ENCODE measurements at regions not wholly inside any gene's neighbourhood (a gene's known extent, or its start where the extent isn't known, plus 50 kb on each side); places are given as distances from the start of the nearest gene placed in this dataset.

GRCh38 chr11:70486731-70487130 lies 88.4 kb downstream of the CTTN start:
- no peak for DNase-seq (ENCODE audit: low read depth in 1 of 2, low spot score in 1 of 2)

GRCh38 chr11:70487160-70487559 lies 88.8 kb downstream of the CTTN start:
- no peak for DNase-seq (ENCODE audit: low read depth in 1 of 2, low spot score in 1 of 2)

GRCh38 chr11:70487756-70488155 lies 89.4 kb downstream of the CTTN start:
- DNase-seq (ENCODE audit: low read depth in 1 of 2, low spot score in 1 of 2): no peak

- no peak for DNase-seq (ENCODE audit: low read depth in 1 of 2, low spot score in 1 of 2)
Observed at GRCh38 chr11:70488171-70488703, 89.9 kb downstream of the CTTN start.

- no peak for DNase-seq (ENCODE audit: low read depth in 1 of 2, low spot score in 1 of 2)
Observed at GRCh38 chr11:70489276-70489675, 90.9 kb downstream of the CTTN start.

- no peak for DNase-seq (ENCODE audit: low read depth in 1 of 2, low spot score in 1 of 2)
Observed at GRCh38 chr11:70490208-70490607, 91.9 kb downstream of the CTTN start.

- DNase-seq (ENCODE audit: low read depth in 1 of 2, low spot score in 1 of 2): no peak
Observed at GRCh38 chr11:70490723-70491558, 92.6 kb downstream of the CTTN start.

- DNase-seq (ENCODE audit: low read depth in 1 of 2, low spot score in 1 of 2): no peak
Observed at GRCh38 chr11:70491696-70492472, 93.6 kb downstream of the CTTN start.

GRCh38 chr11:70493089-70493474 lies 94.8 kb downstream of the CTTN start:
- DNase-seq (ENCODE audit: low read depth in 1 of 2, low spot score in 1 of 2): no peak

GRCh38 chr11:70493891-70494290 lies 95.6 kb downstream of the CTTN start:
- DNase-seq (ENCODE audit: low read depth in 1 of 2, low spot score in 1 of 2): no peak

GRCh38 chr11:70494559-70495350 lies 96.4 kb downstream of the CTTN start:
- no peak for DNase-seq (ENCODE audit: low read depth in 1 of 2, low spot score in 1 of 2)

GRCh38 chr11:70495351-70496310 lies 97.3 kb downstream of the CTTN start:
- no peak for DNase-seq (ENCODE audit: low read depth in 1 of 2, low spot score in 1 of 2)

- no peak for DNase-seq (ENCODE audit: low read depth in 1 of 2, low spot score in 1 of 2)
Observed at GRCh38 chr11:70496591-70497535, 98.5 kb downstream of the CTTN start.

- DNase-seq (ENCODE audit: low read depth in 1 of 2, low spot score in 1 of 2): no peak
Observed at GRCh38 chr11:70497536-70498075, 99.3 kb downstream of the CTTN start.

GRCh38 chr11:70498171-70498571 lies 99.8 kb downstream of the CTTN start:
- DNase-seq (ENCODE audit: low read depth in 1 of 2, low spot score in 1 of 2): no peak

GRCh38 chr11:70498976-70499801 lies 100.9 kb downstream of the CTTN start:
- DNase-seq (ENCODE audit: low read depth in 1 of 2, low spot score in 1 of 2): no peak

GRCh38 chr11:70500076-70500847 lies 101.9 kb downstream of the CTTN start:
- DNase-seq (ENCODE audit: low read depth in 1 of 2, low spot score in 1 of 2): no peak
